ENCODE measurements at regions not wholly inside any gene's neighbourhood (a gene's known extent, or its start where the extent isn't known, plus 50 kb on each side); places are given as distances from the start of the nearest gene placed in this dataset.

- TF ChIP-seq FOXA1 (IDR thresholded peaks at IDR 0.05) (no peak), SP1 (IDR thresholded peaks at IDR 0.05) (no peak), SUZ12 (IDR thresholded peaks at IDR 0.05) (no peak), ZNF384 (IDR thresholded peaks at IDR 0.05) (no peak), BHLHE40 (IDR thresholded peaks at IDR 0.05; ENCODE audit: borderline replicate concordance) (no peak), LEF1 (IDR thresholded peaks at IDR 0.05; ENCODE audit: borderline replicate concordance) (no peak), CTBP1 (IDR thresholded peaks at IDR 0.05; ENCODE audit: borderline replicate concordance) (no peak), TARDBP (IDR thresholded peaks at IDR 0.05) (no peak), HDGF (IDR thresholded peaks at IDR 0.05; ENCODE audit: borderline replicate concordance) (no peak), ARNT (IDR thresholded peaks at IDR 0.05) (no peak), PKNOX1 (IDR thresholded peaks at IDR 0.05) (no peak), ELF4 (IDR thresholded peaks at IDR 0.05) (no peak), FOXM1 (IDR thresholded peaks at IDR 0.05; ENCODE audit: borderline replicate concordance) (no peak)
These were observed 234.5 kb downstream of the SATB1 start for GRCh38 chr3:18190646-18191045.

Data from HEK293T (cell line).